OCI-LY7 (cell line): ENCODE measurements at regions not wholly inside any gene's neighbourhood (a gene's known extent, or its start where the extent isn't known, plus 50 kb on each side); places are given as distances from the start of the nearest gene placed in this dataset.

ENCODE experiments used
- BruUV-seq: library from RNA; stranded (reverse); fragments of 400-500 nt; replicated peaks from 2 replicates; lab custom pipeline; 2021; lab: Mats Ljungman, UMichigan
- CTCF ChIA-PET: fragments of 300-600 bp; sonication (Branson Sonifier 250); formaldehyde crosslinking; loops from one replicate; lab custom pipeline; 2022; ENCODE audit warnings: antibody characterized with exemption; ENCODE audit not compliant: unreplicated experiment; lab: Charles Lee
- POLR2A ChIA-PET: fragments of 300-600 bp; sonication (Branson Sonifier 250); formaldehyde crosslinking; loops from one replicate; lab custom pipeline; 2022; ENCODE audit warnings: antibody characterized with exemption; lab: Charles Lee
- DNase-seq: peaks from one replicate; pipeline ENCODE4 v3.0.0-alpha.2; 2015; ENCODE audit warnings: low spot score
- H2AFZ ChIP-seq: fragments of 200-600 bp; sonication (generic), shearing (Covaris generic); 2 replicates; pipeline ENCODE4 v1.6.1; 2014; ENCODE audit warnings: mild to moderate bottlenecking, antibody characterized with exemption, low read length, moderate library complexity
- H3K27ac ChIP-seq: fragments of 200-600 bp; sonication (generic); 2 replicates; pipeline ENCODE4 v1.5.1; 2014; ENCODE audit warnings: mixed run types, low read depth, mild to moderate bottlenecking, moderate library complexity, low read length, inconsistent platforms; ENCODE audit not compliant: poor library complexity, severe bottlenecking
- H3K36me3 ChIP-seq: fragments of 200-600 bp; sonication (generic); 2 replicates; pipeline ENCODE4 v1.6.1; 2014; ENCODE audit warnings: mild to moderate bottlenecking, antibody characterized with exemption, low read length, moderate library complexity, mixed read lengths; ENCODE audit not compliant: insufficient read depth
- H3K4me1 ChIP-seq: fragments of 200-600 bp; sonication (generic); 2 replicates; pipeline ENCODE4 v1.5.1; 2014; ENCODE audit warnings: mild to moderate bottlenecking, low read length; ENCODE audit not compliant: insufficient read depth, poor library complexity, severe bottlenecking
- H3K4me2 ChIP-seq: fragments of 200-600 bp; sonication (generic); 2 replicates; pipeline ENCODE4 v1.6.1; 2014; ENCODE audit warnings: mild to moderate bottlenecking, low read length
- H3K4me3 ChIP-seq: fragments of 200-600 bp; sonication (generic); 2 replicates; pipeline ENCODE4 v1.5.1; 2014; ENCODE audit warnings: mild to moderate bottlenecking, low read depth, low read length; ENCODE audit not compliant: poor library complexity, severe bottlenecking
- H3K79me2 ChIP-seq: fragments of 200-600 bp; sonication (generic); 2 replicates; pipeline ENCODE4 v1.6.1; 2016; ENCODE audit warnings: low read depth, mild to moderate bottlenecking, low read length, moderate library complexity, mixed read lengths; ENCODE audit not compliant: insufficient read depth
- H3K9me2 ChIP-seq: fragments of 200-600 bp; sonication (generic); 2 replicates; pipeline ENCODE4 v1.6.1; 2016; ENCODE audit warnings: mild to moderate bottlenecking, low read length, mixed read lengths; ENCODE audit not compliant: insufficient read depth
- H3K9me3 ChIP-seq: fragments of 200-600 bp; sonication (generic); 2 replicates; pipeline ENCODE4 v1.6.1; 2014; ENCODE audit warnings: mild to moderate bottlenecking, mixed run types, low read length, mixed read lengths
- H4K20me1 ChIP-seq: fragments of 200-600 bp; sonication (generic); 2 replicates; pipeline ENCODE4 v1.6.1; 2014; ENCODE audit warnings: mild to moderate bottlenecking, antibody characterized with exemption, low read length, moderate library complexity, mixed read lengths; ENCODE audit not compliant: insufficient read depth
- EZH2phosphoT487 ChIP-seq: fragments of 200-600 bp; sonication (generic); IDR thresholded peaks from 2 replicates; pipeline ENCODE4 v1.6.1; 2018; ENCODE audit warnings: low read depth, borderline replicate concordance, mild to moderate bottlenecking, mixed run types, antibody characterized with exemption, low read length, moderate library complexity, mixed read lengths
- intact Hi-C: fragments of 100-400 bp; cut with micrococcal nuclease; formaldehyde crosslinking; loops from one replicate; pipeline ENCODE4 v1.10.0; 2022; ENCODE audit not compliant: unreplicated experiment
- TF ChIP-seq, protein P1 (sequence below): fragments of 200-600 bp; sonication (generic); conservative IDR thresholded peaks from 2 replicates; pipeline ENCODE4 v1.5.1; 2014; ENCODE audit warnings: mild to moderate bottlenecking, antibody characterized with exemption, low read length, moderate library complexity, mixed read lengths

DNA sequence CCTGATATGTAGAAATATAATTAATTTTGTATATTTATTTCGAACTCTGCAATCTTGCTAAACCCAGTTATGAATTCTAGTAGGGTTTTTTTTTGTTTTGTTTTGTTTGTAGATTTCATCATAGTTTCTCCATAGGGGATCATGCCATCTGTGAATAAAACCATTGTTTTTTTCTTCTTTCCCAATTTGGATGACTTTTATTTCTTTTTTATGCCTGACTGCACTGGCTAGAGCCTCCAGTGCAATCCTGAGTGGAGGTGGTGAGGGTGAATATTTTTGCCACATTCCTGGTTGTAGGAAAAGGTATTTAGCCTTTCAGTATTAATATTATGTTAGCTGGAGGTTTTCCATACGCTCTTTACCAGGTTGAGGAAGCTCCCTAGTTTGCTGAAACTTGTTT lies 70.0 kb upstream of the GFPT2 start:
- intact Hi-C loops = no loop called here
- H3K9me3 ChIP-seq = no peaks in the 10 kb centered on the region
- no peaks in the 10 kb centered on the region for H3K9me2 ChIP-seq
- no peaks in the 10 kb centered on the region for H4K20me1 ChIP-seq
- no peak overlapping the region for H3K27ac ChIP-seq
- no peaks in the 10 kb centered on the region for H3K79me2 ChIP-seq
- H3K36me3 ChIP-seq = no peaks in the 10 kb centered on the region
- H3K4me1 ChIP-seq = no peaks in the 10 kb centered on the region
- no peak overlapping the region for H3K4me2 ChIP-seq
- DNase-seq = no peak
- TF ChIP-seq, protein P1, sequence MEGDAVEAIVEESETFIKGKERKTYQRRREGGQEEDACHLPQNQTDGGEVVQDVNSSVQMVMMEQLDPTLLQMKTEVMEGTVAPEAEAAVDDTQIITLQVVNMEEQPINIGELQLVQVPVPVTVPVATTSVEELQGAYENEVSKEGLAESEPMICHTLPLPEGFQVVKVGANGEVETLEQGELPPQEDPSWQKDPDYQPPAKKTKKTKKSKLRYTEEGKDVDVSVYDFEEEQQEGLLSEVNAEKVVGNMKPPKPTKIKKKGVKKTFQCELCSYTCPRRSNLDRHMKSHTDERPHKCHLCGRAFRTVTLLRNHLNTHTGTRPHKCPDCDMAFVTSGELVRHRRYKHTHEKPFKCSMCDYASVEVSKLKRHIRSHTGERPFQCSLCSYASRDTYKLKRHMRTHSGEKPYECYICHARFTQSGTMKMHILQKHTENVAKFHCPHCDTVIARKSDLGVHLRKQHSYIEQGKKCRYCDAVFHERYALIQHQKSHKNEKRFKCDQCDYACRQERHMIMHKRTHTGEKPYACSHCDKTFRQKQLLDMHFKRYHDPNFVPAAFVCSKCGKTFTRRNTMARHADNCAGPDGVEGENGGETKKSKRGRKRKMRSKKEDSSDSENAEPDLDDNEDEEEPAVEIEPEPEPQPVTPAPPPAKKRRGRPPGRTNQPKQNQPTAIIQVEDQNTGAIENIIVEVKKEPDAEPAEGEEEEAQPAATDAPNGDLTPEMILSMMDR = no peak
- TF ChIP-seq EZH2phosphoT487 = no peak
- no TSS peak for BruUV-seq
- H3K4me3 ChIP-seq = no peak overlapping the region
- no peak overlapping the region for H2AFZ ChIP-seq
- CTCF ChIA-PET = no interaction called here
- POLR2A ChIA-PET = no interaction called here

DNA sequence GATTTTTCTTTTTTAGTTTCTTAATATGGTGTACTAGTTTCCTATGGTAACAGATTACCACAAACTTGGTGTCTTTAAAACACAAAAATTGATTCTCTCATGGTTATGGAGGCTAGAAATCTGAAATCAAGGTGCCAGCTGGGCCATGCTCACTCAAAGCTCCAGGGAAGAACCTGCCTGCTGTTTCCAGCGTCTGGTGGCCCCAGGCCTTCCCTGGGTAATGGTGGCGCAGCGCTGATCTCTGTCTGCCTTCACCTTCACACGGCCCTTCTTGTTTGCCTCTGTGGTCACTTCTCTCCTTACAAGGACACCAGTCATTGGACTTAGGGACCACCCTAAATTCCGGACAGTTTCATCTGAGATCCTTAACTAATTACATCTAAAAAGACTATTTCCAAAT lies 70.5 kb upstream of the GFPT2 start:
- no peak overlapping the region for H2AFZ ChIP-seq

DNA sequence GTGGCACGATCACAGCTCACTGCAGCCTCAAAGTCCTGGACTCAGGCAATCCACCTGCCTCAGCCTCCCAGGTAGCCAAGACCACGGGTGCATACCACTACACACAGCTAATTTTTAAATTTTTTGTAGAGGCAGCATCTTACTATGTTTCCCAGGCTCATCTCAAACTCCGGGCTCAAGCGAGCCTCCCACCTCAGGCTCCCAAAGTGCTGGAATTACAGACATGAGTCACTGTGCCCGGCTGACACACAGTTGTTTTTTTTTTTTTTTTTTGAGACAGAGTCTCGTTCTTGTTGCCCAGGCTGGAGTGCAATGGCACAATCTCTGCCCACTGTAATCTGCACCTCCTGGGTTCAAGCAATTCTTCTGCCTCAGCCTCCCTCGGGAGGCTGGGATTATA lies 70.1 kb upstream of the CNOT6 start:
- Histone ChIP-seq H3K36me3 (no peaks in the 10 kb centered on the region), H3K9me3 (no peaks in the 10 kb centered on the region), H3K9me2 (no peaks in the 10 kb centered on the region), H3K4me2 (no peak overlapping the region), H3K79me2 (no peaks in the 10 kb centered on the region), H2AFZ (no peak overlapping the region), H3K4me1 (no peaks in the 10 kb centered on the region), H3K4me3 (no peak overlapping the region), H3K27ac (no peak overlapping the region), H4K20me1 (no peaks in the 10 kb centered on the region)
- intact Hi-C loops = no loop called here
- no peak for TF ChIP-seq EZH2phosphoT487
- TF ChIP-seq, protein P1 = no peak
- POLR2A ChIA-PET = no interaction called here
- DNase-seq = no peak
- no TSS peak for BruUV-seq
- CTCF ChIA-PET = no interaction called here

More for the DNA sequence above, 70.5 kb upstream of the GFPT2 start:
- no TSS peak for BruUV-seq
- no peaks in the 10 kb centered on the region for H4K20me1 ChIP-seq
- no peak for TF ChIP-seq EZH2phosphoT487
- TF ChIP-seq, protein P1 = no peak
- H3K9me3 ChIP-seq = no peaks in the 10 kb centered on the region
- ChIA-PET POLR2A (no interaction called here), CTCF (no interaction called here)
- no peaks in the 10 kb centered on the region for H3K79me2 ChIP-seq
- H3K4me1 ChIP-seq = no peaks in the 10 kb centered on the region
- H3K9me2 ChIP-seq = no peaks in the 10 kb centered on the region
- H3K36me3 ChIP-seq = no peaks in the 10 kb centered on the region
- no peak overlapping the region for H3K4me2 ChIP-seq
- H3K27ac ChIP-seq = no peak overlapping the region
- DNase-seq = no peak
- intact Hi-C loops = no loop called here
- H3K4me3 ChIP-seq = no peak overlapping the region
